Endometrium (tissue), 2 donors: ENCODE measurements at regions not wholly inside any gene's neighbourhood (a gene's known extent, or its start where the extent isn't known, plus 50 kb on each side); places are given as distances from the start of the nearest gene placed in this dataset.

ENCODE experiments used
- FAIRE-seq: peaks from 2 replicates; lab custom pipeline; 2012; peaks lifted over from hg19 to GRCh38; lab: Jason Lieb, UNC
- donor health status: control.
- donor health status: control.

DNA sequence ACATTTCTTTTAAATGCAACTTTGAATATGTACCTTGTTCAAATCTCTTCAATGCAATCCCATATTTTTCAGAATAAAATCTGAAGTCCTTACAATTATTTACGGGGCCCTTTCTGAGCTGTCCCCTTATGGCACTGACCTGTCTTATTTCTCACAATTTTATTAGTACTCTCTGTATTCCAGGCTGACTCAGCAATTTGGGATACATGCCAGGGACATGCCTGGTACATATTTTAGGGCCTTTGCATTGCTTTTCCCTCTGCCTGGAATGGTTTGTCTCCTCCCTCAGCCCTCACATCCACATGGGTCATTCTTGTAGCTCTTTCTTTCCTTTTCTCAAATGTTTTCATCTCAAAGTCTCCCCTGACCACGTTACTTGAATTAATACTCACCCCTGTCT, 172.2 kb upstream of the TECRL start:
- FAIRE-seq: no peak

GRCh38 chr4:64564126-64564525, 154.9 kb upstream of the TECRL start:
- FAIRE-seq: no peak

DNA sequence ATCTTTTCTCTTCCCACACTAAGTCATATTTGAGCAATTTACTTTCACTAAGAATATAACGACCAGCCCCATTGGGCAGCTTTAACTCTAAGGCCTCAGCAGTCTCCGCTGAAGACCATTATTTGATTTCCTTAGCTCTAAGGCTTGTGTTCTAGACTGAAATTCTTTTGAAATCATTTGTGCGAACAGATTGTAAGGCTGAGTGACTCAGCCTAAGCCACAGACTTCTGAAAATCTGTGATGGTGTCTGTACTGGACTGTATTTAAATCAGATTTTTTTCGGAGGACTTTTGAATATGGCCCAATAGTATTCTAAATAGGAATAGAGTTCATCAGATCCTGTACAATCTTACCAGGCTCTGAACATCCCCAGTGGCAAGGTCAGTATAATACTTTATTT, 150.3 kb upstream of the TECRL start:
- FAIRE-seq: no peak

- peak; percentile 69 for FAIRE-seq
Measured at GRCh38 chr4:64551125-64551524, 141.9 kb upstream of the TECRL start.

DNA sequence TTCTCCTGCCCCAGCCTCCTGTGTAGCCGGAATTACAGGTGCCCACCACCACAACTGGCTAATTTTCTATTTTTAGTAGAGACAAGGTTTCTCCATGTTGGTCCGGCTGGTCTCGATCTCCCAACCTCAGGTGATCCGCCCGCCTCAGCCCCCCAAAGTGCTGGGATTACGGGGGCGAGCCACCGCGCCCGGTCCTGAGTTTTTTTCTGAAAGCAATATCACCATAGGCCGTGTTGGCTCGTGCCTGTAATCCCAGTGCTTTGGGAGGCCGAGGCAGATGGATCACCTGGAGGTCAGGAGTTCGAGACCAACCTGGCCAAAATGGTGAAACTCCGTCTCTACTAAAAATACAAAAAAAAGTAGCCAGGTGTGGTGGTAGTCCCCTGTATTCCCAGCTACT, 136.3 kb upstream of the TECRL start:
- FAIRE-seq: no peak

DNA sequence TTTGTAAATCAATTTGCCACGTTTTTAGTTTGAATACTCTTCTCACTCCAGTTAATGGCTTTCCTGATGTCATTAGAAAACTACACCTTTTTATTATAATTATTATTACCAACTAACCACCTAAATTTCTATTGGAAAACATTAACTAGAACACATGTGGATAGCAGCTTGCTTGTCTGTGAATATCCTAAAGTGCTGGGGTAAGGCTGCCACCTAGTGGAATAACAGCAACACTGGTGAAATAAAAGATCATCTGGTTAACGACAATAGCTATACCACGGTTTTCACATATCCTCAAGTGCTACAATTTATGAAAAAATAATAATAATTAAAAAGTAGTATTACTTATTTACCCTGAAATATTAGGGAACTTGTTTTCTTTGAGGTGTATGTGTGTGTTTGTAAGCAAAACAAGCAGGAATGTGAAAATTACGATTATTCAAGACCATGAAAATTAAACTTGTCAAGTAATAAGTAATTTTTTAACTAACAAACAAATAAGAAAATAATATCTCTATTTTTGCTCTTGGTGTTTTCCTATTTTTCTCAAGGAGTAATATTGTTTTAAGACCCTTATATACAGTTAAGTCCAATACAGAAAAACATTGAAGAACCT, 130.1 kb upstream of the TECRL start:
- FAIRE-seq: peak; percentile 92

GRCh38 chr4:64538219-64538618, 129.0 kb upstream of the TECRL start:
- FAIRE-seq: no peak

DNA sequence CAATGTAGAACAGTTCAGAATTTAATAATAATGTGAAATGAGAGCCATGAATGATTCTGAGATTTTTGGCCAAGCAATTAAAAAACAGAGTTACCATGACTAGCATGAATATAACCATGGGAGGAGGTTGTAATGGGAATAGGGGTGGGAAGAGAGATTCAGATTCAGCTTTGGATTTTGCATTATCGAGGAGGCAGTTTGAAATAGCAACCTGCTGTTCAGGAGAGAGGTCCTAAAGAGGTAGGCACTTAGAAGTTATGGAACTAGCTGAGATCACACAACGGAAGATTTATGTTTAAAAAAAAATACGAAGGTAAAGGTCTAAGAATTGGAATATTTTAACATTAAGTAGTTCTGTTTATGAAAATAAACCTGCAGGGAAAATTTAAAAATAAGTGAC, 124.4 kb upstream of the TECRL start:
- FAIRE-seq: no peak

DNA sequence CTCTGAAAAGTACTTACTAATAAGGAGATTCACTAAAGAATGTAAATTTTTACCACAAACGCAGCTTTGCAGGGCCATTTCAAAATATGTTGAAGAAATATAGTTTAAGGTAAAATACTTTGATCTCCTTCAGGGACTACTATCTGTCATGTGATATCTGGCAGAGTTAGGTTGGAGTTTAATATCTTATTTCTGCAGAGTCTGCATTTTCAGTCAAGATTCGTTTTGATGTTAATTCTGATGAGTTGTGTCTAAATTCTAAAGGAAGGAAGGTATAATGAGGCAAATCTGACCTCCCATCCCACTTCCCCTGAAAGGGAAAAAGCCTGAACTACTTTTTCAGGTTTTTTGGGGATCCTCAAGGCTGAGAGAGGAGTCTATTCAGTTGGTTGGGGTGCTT, 123.9 kb upstream of the TECRL start:
- FAIRE-seq: no peak

DNA sequence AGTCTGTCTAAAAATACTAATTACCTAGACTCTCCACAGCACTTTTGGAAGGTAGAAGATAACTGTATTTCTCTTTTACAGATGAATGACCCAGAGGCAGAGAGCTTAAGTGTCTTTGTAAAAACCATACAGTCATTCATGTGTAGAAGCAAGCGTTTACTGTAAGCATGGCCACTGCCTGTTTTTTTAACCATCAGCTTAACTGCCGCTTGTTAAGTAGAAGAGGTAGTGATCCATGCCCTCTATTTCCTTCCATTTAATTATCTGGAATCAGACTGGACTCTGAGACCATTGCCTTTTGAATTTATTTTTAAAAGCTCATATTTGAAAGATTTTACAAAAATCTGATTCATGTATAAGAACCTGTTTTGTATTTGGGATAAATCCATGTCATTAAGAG, 111.2 kb upstream of the TECRL start:
- no peak for FAIRE-seq

GRCh38 chr4:64518600-64518999, 109.3 kb upstream of the TECRL start:
- no peak for FAIRE-seq

- no peak for FAIRE-seq
Measured at GRCh38 chr4:64516176-64516575, 106.9 kb upstream of the TECRL start.

DNA sequence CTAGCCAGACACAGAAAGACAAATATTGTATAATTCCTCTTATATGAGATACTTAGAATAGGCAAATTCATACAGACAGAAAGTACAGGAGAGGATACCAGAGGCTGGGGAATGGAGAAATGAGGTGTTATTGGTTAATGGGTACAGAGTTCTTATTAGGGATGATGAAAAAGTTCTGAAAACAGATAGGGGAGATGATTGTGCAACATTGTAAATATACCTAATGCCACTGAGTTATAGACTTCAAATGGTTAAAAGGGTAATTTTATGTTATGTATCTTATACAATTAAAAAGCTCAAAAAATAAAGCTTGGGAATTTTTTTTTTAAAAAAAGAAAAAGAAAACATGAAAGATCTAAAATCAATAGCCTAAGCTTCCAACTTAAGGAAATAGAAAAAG, 98.8 kb upstream of the TECRL start:
- no peak for FAIRE-seq

- no peak for FAIRE-seq
Measured at GRCh38 chr4:64503945-64504675, 94.9 kb upstream of the TECRL start.

DNA sequence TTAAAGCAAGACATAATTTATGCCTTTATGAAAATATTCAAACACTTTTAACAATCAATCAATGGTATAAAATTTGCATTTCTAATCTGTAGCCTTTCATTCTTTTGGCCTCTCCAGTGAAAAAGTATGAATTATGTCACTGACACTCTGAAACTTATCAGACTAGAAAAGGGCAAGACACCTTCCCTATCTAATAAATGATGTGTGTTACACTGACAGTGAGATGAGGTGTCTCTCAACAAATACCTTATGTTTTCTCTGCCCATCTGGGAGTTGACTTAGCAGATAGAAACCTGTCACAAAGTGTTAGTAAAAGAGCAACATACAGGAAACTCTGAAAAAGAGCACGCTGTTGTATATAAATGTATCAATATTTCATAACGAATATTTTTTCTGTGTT, 94.2 kb upstream of the TECRL start:
- no peak for FAIRE-seq

- FAIRE-seq: peak; percentile 82
Measured at GRCh38 chr4:64497491-64497890, 88.2 kb upstream of the TECRL start.

- no peak for FAIRE-seq
Measured at GRCh38 chr4:64495946-64496345, 86.7 kb upstream of the TECRL start.

DNA sequence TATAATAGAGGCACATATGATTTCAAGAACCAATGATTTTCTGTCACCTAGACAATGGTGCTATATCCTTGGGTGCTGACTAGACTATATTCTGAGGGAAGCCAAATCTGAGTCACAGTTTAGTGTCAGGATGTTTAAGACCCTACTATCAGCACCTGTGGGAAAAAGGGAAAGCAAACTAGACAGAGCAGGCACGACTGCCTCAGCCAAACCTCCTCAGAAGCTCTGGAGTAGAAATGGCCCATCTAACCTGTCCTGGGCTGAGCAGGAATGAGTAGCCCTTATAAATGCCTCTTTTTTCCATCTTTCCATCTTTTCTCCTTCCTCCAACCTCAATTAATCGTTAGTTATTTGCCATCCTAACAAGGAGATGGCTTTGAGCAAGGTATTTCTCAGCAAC, 80.4 kb upstream of the TECRL start:
- FAIRE-seq: no peak

DNA sequence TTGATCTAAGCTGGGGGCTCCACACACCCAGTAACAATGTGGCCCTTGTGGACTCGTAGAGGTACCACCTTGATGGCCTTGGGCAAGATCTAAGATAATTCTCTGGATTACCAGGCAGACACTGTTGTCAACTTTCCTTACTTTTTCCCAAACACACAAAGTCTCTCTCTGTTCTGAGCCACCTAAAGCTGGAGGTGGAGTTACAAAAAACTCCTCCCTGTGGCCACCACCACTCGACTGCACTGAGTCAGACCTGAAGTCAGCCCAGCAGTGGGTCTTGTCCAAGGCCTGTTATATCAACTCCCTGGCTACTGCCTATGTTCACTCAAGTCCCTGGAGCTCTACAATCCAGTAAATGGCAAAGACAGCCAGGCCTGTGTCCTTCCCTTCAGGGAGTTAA, 70.1 kb upstream of the TECRL start:
- FAIRE-seq: no peak

GRCh38 chr4:64477127-64477526, 67.9 kb upstream of the TECRL start:
- FAIRE-seq: no peak

DNA sequence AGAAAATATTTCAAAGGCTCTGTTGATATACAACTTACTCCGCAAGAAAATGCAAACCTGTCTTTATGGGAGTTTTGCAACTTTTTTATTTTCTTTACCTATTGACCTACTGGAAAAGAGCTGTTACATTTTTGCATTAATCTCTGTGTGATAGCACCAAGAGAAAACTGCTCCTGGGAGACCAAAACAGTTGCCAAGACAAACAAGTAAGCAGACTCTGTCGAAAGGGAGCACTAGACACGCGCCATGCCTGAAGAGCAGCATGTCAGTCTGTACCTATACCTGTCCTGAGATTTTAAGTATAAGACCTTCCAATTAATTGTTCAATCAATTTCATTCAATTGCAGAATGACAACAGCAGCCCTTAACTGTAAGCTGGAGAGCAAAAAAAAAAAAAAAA, 56.0 kb upstream of the TECRL start:
- FAIRE-seq: no peak

DNA sequence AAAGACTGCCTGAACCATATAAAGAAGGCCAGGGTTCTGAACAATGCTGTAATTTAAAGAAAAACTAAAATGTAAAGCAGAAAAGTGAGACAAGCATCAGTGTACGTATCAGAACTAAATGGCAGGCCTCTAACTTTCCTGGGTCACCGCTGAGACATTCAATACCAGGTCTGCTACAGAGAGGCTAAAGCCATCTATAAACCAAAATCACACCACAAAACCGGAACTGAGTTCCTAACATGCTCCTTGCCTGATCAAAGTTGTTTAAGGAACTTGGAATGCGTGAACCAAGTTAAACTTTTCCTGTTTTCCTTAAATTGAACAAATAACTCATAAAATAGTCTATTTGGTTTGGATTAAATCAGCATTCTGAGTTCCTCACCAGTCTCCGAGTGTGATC, 55.3 kb upstream of the TECRL start:
- FAIRE-seq: no peak
